Esophagus mucosa (tissue), 1 donor: ENCODE measurements at regions not wholly inside any gene's neighbourhood (a gene's known extent, or its start where the extent isn't known, plus 50 kb on each side); places are given as distances from the start of the nearest gene placed in this dataset.

Experiments
- ATAC-seq: fragments of 200-7000 bp; cut with Tn5 transposase; one replicate; pipeline ENCODE4 v1.9.1; 2020
- donor health status: DM: yes; HTN: yes; CAD: no.

DNA sequence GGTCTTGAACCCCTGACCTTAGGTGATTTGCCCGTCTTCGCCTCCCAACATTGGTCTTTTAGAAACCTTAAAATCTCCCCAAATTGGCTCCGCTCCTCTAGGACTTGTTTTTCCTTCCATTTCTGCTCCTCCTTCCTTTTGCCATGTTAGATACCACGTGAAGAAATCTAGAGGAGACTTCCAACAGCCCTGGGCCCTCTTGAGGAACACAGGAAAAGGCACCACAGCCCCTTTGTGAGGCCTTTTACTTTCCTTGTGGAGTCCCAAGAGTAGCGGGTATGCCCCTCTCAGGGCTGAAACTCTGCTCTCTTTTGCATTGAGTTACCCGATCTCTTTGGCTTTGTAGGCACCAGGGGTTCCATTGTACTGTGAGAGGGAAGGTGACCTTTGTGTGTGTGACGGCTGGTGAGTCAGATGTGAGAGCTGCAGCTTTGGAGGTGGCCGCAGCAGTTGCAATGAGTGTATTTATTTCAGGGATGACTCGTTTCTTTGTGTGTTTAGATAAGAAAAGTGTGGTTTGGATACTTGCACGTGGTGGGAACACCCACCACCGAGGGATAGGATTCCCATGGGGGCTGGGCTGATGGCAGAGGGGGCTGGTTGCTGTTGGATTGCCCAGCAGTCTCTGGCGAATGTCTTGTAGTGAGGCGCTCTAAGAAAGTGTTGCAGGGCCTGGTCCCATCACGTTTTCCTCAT lies 218.4 kb upstream of the HS6ST1 start:
- no peak for ATAC-seq

DNA sequence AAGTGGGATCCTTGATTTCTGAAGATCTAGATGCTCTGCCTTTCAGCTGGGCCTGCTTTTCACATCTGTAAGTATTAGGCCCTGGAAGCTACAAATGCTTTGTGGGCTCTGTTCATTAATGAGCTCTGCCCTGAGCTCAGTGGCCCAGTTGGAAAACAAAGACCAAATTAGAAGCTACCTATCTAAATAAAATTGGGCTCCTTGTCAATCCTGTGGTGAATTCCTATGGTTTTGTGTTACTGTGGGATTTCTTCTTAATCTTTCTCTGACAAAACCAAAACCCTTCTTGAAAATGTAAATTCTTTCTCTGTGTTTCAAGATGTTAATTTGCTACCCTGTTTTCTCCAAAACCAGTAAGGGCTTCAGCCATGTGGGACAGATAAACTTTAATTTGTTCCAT lies 219.0 kb upstream of the HS6ST1 start:
- ATAC-seq = no peak

DNA sequence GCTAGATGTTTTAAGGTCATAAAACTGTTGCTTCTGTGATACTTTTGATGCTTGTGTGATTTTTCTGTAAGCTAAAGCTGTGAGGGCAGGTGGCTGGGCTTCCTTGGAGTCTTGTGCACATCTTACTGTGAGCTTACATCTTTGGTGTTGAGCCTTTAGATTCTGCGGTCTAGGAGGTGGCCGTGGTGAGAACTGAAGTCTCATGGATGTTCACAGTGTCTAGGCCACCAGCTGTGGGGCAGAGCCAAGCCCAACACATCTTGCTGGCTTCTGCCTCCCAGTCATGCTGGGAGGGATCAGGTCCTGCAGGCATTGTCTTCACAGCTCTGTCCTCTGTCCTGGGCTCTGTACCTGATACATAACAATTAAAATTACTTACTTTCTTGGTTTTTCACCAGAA lies 219.7 kb upstream of the HS6ST1 start:
- no peak for ATAC-seq

DNA sequence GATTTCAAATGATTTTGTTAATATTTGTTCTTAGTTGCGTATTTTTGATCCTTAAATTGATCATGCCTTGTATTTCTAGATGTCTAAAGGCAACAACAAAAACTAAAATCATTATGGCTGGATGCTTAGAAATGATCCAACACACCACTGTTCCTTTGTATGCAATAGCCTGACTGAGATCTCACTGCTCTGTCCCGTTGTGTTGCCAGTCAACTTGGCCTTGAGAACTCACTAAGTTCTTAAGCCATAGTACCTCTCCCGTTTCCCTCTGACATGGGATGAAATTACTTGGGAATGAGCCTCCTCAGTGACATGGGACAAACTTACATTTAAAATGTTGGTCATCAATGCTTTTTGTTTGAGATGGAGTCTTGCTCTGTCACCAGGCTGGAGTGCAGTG lies 222.0 kb upstream of the HS6ST1 start:
- ATAC-seq = no peak

DNA sequence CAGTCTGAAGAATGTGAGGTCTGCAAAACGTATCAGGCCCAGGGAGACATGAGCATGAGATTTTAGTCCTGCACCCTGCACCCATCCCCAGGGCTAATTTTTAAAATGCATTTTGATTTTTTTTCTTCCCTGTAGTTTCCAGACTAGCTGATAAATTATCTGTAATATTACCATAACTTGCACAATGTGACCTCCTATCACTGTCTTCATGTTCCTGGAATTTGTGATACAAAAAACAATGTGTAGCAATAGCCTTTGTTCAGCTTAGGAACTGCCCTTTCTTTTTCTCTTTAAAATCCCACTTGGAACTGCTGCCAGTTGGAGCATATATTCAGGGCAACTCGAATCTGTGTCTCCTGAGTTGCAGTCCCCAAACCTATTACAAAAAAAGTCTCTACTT lies 222.8 kb upstream of the HS6ST1 start:
- ATAC-seq = no peak

DNA sequence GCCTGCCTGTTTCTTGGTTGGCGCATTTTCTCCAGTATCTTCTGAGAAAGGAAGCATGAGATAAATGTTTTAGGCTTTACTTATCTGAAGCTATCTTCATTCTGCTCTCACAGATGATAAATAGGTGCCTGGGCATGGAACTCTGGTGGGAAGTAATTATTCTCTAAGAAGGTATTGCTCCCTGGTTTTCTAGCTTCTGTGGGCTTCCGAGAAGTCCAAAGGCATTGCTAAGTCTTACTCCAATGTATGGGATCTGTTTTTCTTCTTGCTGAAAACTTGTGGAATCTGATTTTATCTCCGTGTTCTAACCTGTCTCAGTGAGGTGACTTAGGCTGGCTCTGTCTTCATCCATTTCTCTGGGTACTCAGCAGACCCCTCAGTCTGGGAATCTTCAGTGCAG lies 224.4 kb upstream of the HS6ST1 start:
- no peak for ATAC-seq

DNA sequence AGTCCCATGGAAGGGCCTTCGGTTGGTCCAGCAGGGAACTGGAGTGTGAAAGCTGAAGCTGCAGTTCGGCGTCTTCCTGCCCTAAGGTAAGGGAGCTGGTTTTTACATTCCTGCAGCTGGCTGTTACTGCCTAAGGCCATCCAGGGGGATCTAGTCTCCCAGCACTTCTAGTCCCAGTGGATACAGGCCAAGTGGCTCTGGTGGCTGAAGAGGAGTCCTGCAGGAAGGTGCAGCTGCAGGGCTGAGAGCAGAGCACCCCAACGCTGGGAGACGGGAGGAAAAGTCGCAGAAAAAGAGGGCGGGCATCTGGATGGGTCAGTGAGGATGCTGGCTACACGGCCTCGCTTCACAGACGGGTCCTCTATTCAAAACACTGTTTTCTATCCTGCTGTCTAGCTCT lies 225.0 kb upstream of the HS6ST1 start:
- ATAC-seq = no peak

DNA sequence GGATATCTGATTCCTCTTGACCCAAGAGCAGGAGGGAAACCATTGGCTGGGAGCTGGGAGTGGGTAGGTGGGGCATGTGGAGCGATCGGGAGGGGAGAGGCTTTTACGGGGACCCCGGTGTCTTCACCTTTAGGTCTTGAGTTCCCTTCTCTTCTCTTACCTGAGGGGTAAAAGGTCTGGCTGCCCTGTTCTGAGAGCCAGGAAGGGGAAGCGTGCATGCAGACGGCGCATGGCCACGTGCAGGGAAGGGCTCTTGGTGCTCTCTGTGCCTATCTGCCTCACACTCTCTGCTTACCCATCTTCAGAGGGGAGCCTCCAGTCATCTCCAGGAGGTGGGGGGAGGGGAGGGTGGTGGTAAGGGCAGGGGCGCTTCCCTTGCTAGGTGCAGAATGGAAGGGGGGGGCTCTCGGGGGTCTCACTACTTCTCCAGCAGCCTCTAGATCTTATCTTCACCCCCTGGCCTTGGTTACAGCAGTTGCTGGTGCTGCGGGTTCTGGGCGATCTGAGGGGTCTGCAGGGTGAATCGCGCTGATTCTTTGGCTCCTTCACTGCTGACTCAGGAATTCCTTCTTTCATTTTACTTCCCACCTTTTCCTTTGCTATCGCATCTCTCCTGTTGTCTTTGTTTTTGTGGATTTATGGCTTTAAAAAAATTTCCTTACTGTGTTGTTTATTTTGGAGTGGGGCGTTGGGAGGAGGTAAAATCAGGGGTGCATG lies 225.8 kb upstream of the HS6ST1 start:
- no peak for ATAC-seq

DNA sequence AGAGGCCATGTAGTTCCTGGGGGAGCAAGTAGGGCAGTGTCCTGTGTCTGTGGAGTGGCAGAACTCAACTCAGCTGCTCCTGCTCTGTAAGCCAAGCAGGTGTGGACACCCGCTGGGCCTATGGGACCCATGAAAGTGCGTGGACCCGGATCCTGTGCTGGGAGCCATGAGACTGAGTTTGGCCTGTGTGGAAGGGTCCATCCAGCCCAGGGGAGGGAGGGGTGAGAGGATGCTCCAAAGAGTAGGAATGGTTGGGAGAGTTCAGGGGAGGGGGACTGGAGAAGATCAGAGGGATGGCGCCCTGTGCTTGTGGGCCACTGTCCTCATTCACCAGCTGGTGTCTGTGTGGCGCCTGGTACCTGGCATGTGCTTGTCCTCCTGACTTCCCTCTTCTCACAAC lies 226.4 kb upstream of the HS6ST1 start:
- no peak for ATAC-seq

DNA sequence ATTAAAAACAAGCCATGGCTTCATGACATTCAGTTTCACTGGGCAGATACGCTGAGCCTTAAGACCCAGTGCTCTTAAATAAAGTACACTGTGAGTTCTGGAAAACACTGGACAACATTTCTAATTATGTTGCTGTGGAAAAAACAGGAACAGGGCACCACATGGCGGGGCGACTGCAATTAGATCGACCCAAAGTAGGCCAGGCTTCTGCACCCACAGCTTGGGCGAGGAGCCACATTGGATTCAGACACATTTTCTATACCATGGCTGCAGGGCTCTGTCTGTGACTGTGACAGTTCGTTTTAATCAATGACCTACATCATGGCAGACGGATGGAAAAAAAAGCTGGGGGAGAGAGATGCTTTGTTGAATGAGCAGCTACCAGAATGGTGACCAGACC lies 227.2 kb upstream of the HS6ST1 start:
- ATAC-seq = no peak

DNA sequence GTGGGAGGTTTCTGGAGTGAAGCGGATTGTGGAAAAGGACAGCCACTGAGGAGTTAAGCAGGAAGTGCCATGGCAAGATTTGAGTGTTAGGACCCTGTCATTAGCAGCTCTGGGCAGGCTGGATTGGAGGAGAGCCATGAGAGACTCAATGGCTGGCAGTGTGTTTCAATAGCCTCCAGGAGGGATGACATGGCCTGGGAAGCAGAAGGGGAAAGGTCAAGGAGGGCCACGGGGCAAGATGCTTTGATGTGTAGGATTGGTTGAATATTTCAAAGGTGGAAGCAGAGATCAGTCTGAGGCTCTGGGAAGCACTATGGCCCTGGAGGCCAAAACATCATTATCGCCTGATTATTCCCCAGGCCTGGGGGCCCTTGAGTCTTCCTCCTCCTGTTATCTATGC lies 229.0 kb upstream of the HS6ST1 start:
- no peak for ATAC-seq

DNA sequence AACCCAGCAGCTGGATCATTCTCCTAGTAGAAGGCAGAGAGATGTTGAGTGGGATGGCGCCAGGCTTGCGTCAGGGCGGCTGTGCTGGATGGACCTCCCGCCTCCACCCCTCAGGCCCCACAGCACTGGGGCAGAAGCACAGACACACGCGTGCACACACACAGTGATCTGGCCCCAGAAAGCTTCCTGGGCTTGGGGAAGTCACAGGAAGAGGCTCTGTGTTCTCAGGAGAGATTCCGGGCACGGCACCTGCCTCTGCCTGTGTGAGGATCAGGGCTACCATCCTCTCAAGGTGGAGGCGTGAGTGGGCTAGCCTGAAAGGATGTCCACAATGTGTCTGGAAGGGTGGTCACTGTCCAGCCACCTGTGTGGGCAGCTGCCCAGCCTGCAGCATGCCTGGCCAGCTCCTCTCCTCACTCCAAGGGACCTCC lies 229.8 kb upstream of the HS6ST1 start:
- ATAC-seq = no peak

DNA sequence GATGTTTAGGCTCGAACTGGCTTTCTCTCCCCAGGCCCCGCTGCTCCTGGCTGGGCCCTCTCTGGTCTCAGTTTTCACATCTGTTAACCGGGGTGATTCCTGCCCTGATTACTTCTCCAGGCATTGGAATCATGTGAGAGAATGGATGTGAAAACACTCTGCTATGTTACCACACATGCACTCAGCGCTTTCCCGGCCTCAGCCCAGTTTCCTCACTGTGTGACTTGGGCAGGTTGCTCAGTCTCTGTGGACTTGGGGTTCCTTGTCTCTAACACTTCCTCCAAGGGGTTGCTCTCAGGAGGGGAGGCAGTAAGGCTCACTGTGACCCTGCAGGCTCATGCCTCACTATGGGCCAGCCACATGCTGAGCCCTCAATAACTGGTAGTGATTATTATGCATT lies 230.4 kb upstream of the HS6ST1 start:
- ATAC-seq = no peak

DNA sequence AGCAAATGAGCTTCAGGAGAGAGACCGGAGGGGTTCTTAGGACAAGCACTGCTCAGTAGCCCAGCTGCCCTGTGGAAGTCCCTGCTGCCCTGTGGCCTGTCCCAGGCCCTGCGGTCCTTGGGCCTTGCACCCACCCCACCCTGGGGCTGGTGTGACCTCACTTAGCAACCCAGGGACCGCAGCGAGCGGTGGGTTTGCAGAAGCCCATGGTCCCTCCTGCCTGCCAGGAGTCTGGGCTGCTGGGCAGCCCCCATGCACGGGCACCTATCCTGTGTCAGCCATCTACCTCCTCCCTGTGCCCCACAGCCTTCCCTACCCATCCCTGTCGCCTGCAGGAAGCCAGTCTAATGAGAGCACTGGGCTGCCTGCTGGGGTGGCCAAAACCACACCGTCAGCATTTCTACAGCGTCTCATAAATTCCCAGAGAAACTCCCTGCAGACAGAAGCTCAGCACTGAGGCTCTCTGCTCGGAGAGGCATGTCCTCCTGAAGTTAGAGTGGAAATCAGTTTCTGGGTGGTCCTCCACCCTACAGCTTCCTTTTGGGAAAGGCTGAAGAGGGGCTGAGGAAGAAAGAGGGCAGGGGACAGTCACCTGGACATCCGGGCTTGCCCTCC lies 231.1 kb upstream of the HS6ST1 start:
- no peak for ATAC-seq

DNA sequence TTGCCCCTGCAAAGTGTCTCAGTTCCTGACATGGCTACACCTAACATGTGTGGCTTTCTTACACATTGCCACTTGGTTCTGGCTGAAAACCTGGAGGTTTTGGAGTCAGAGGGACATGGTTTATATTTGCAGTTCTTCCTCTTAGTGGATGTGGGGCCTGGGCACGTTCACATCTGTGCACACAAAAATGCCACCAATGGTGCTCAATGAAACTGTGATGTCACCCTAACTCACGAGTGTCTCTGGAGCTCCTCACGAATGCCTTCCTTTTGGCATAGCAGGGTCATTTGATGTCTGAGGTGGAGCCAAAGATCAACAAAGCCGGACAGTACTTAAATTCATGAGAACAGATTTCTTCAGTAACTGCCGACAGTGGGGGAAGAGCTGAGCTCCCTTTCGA lies 231.7 kb upstream of the HS6ST1 start:
- ATAC-seq = no peak

DNA sequence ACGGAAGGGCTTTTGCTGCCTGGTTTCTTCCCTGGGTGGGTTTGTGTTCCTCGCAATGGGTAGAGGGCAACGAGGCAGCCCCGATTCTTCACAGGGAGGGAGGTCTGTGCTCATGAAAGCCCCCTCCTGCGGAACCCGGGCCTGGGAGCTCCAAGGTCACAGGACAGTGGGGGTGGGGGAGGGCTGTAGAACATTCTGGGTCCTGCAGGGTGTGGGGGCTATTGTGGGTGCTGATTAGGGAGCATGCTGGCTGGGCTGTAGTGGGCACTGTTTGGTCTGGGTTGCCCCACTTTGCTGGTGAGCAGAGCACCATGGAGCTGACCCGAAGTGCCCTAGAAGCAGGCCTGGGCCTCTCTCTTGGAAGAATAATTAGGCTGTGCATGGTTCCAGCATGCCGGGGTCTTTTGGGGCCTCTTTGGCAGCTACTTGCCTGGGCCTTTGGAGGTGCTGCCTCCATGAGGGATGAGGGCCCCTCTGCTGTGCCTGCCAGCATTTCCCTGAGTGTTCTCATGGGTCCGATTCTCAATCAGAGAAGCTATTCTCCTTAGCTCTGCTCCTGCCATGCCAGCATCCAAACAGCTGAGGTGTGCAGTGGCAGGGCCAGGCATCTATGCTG lies 232.2 kb upstream of the HS6ST1 start:
- ATAC-seq = no peak

DNA sequence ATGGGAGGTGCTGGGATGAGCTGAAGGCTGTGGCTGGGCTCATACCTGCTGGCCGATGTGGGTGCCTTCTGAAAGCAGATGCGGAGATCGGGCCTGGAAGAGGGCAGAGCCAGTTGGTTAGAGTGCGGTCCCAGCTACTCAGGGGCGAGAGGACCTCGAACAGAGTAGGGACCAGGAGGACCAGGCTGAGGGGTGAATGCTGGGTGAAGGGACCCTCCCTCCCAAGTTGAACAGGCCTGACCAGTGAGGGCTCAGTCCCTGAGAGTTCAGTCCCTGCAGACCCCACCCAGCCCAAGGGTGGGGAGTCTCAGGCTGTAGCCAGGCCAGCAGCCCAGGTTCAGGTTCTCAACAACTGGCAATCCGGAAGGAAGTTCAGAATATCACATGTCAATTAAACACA lies 232.8 kb upstream of the HS6ST1 start:
- ATAC-seq = no peak

DNA sequence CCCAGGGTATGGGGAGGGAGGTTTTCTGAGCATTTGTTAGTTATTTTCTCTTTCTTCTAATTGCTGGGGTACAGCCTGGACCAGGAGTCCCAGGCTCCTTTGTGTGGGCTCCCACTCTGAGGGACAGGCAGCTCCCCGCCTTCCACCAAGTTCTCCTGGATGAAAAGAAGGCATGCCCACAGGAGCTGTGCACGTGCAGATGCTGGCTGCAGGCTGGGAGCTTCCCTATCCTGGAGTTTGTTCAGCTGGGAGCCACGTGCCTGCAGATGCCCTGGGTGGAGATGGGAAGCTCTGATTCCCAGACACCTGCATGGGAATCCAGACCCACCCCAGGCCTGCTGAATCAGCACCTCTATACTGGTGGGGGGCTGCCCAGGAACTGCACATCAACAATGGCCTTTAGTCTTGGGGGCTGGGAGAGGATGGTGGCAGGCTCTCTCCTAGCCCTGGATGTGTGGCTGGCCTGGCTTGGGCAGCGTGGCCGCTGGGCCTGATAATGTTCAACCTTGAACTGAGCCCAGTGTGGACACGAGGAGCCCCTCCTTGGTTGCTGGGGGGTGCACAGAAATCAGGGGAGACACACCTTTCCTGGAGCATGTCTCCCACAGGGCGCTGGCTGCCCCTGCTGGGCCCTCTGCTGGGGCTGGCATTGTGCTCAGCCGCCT lies 233.6 kb upstream of the HS6ST1 start:
- ATAC-seq = no peak

DNA sequence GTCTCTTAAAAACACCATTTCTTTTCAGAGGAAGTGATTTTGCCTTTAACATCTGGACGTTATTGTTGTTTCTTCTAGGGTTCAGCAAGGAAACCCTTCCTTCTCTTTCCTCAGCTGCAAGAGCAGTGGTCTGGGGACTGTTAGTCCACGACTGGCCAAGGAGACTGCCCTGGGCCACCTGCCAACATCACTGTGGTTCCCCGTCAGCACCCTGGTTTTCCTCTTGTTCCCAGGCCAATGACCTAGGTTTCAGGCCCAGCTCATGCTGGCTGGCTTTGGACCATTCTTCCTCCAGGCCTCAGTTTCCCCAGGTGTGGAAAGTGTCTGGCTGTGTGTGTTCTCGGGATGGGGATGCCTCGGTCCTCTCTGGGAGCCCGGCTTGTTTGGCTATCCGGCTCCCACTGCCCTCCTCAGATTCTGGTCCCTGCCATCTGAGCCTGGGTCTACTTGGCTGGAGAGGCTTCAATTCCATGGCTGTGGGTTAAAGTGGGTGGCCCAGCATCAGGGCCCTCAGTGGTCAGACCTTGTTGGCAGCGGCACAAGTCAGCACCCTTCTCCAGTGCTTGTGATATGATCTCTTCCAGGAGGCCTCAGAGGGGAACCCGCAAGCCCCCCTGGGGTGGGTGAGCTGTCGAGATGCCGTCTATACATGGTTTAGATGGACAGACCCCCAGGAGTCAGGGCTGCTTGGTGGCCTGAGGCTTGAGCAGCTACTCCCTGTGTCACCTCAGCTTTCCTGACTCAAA lies 234.3 kb upstream of the HS6ST1 start:
- ATAC-seq = no peak

DNA sequence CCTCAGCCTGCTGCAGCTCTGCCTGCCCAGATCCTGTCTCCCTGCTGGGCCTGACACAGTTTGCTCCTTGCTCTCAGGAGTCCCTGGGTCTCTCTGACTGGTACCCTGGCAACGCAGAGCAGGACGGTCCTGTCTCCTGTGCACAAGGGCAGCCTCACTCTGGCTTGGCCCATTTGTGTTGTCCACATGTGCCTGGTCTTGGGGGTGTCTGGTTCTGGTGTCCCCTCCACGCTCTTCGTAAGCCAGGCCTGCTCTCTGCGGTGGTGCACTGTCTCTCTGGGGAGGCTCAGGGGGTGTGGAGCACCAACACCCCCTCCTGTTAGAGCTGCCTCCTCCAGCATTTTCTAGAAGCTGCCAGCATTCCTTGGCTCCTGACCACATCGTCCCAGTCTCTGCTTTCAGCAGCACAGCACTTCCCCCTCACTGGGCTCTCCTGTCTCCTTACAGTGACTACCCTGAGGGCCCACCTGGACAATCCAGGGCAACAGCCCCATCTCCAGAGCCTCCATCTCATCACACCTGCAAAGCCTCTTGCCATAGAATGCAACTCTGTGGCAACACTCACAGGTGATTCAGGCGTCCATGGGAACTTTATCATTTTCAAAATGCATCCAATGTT lies 235.6 kb upstream of the HS6ST1 start:
- ATAC-seq = no peak

DNA sequence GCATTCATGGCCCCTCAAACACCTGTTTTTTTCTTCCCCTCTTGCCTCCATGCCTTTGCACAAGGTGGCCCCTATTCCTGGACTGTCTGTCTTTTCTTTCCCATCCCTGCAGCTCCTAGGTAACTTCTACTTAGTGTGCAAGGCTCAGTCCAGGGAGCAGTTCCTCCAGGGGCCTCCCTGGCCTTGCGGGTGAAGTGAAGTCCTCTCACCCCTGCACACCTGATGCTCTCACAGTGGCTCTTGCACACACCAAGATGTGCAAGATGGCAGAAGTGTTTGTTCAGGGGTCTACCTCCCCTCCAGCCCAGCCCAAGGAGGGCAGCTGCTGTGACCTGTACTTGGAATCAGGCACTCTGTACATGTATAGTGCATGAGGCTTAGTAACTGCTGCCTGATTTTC lies 236.8 kb upstream of the HS6ST1 start:
- no peak for ATAC-seq

DNA sequence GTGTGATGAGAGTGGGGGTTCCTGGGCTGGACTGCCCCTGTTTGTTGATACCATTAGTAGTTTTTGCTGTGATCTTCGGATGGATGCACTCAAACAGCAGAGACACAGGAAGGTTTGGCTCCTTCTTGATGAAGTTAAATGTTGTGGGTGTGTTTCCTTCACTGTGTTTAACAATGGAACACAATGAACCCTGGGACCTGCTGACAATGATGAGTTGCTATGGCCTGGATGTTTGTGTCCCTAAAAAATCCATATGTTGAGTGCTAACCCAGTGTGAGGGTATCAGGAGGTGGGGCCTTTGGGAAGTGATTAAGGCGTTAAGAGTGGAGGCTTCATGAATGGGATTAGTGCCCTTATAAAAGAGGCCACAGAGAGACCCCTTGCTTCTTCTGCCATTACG lies 237.4 kb upstream of the HS6ST1 start:
- no peak for ATAC-seq
